WTC11 (cell line): ENCODE measurements at regions not wholly inside any gene's neighbourhood (a gene's known extent, or its start where the extent isn't known, plus 50 kb on each side); places are given as distances from the start of the nearest gene placed in this dataset.

Experiments
- ATAC-seq: fragments of 200-7000 bp; cut with Tn5 transposase; 2 replicates; pipeline ENCODE4 v1.10.0; 2021; ENCODE audit warnings: mild to moderate bottlenecking, moderate library complexity
- CTCF ChIA-PET: fragments of 300-600 bp; sonication (Branson Sonifier 250); formaldehyde crosslinking; loops from one replicate; lab custom pipeline; 2021; ENCODE audit warnings: antibody characterized with exemption; lab: Charles Lee
- POLR2A ChIA-PET: fragments of 350-600 bp; sonication (Branson Sonifier 250); formaldehyde crosslinking; loops from one replicate; lab custom pipeline; 2021; ENCODE audit warnings: antibody characterized with exemption; lab: Charles Lee
- DNase-seq: peaks from one replicate; pipeline ENCODE4 v3.0.0; 2021; ENCODE audit warnings: low spot score
- H3K27ac Mint-ChIP-seq: 2 replicates; pipeline ENCODE4 v1.8.0; 2021; ENCODE audit warnings: mixed read lengths
- H3K27me3 Mint-ChIP-seq: 2 replicates; pipeline ENCODE4 v1.8.0; 2021; ENCODE audit warnings: low read depth, mild to moderate bottlenecking, moderate library complexity, mixed read lengths
- H3K36me3 Mint-ChIP-seq: 2 replicates; pipeline ENCODE4 v1.8.0; 2021; ENCODE audit warnings: mixed read lengths
- H3K4me1 Mint-ChIP-seq: 2 replicates; pipeline ENCODE4 v1.8.0; 2022; ENCODE audit warnings: mixed read lengths
- H3K4me3 Mint-ChIP-seq: 2 replicates; pipeline ENCODE4 v1.8.0; 2021; ENCODE audit warnings: mild to moderate bottlenecking, moderate library complexity, mixed read lengths
- H3K9me3 Mint-ChIP-seq: 2 replicates; pipeline ENCODE4 v1.8.0; 2021; ENCODE audit warnings: mixed read lengths
- ELF4 ChIP-seq: sonication (generic); formaldehyde crosslinking; IDR thresholded peaks from 2 replicates; pipeline ENCODE4 v1.8.1; 2022; ENCODE audit warnings: low read depth, mild to moderate bottlenecking, moderate library complexity, missing genetic modification reagents
- FOXK1 ChIP-seq: sonication (generic); formaldehyde crosslinking; IDR thresholded peaks from 2 replicates; pipeline ENCODE4 v1.8.0; 2022; ENCODE audit warnings: mild to moderate bottlenecking, moderate library complexity, missing genetic modification reagents
- NR2C2 ChIP-seq: sonication (generic); formaldehyde crosslinking; IDR thresholded peaks from 2 replicates; pipeline ENCODE4 v1.8.0; 2022; ENCODE audit warnings: mild to moderate bottlenecking, missing genetic modification reagents
- NR3C1 ChIP-seq: sonication (generic); formaldehyde crosslinking; conservative IDR thresholded peaks from 2 replicates; pipeline ENCODE4 v1.8.1; 2023; ENCODE audit warnings: low read depth, mild to moderate bottlenecking, missing genetic modification reagents
- PRRX2 ChIP-seq: fragments of 250-450 bp; sonication (Bioruptor Pico); IDR thresholded peaks from 2 replicates; pipeline ENCODE4 v1.8.0; 2021; ENCODE audit warnings: mild to moderate bottlenecking
- SMAD3 ChIP-seq: sonication (generic); formaldehyde crosslinking; IDR thresholded peaks from 2 replicates; pipeline ENCODE4 v1.8.0; 2022; ENCODE audit warnings: missing genetic modification reagents, mild to moderate bottlenecking, borderline replicate concordance
- SP1 ChIP-seq: sonication (generic); formaldehyde crosslinking; conservative IDR thresholded peaks from 2 replicates; pipeline ENCODE4 v1.8.1; 2022; ENCODE audit warnings: missing genetic modification reagents
- ZNF138 ChIP-seq: sonication (generic); formaldehyde crosslinking; conservative IDR thresholded peaks from 2 replicates; pipeline ENCODE4 v1.8.1; 2022; ENCODE audit warnings: mild to moderate bottlenecking, moderate library complexity, missing genetic modification reagents
- ZNF416 ChIP-seq: fragments of 250-450 bp; sonication (Bioruptor Pico); IDR thresholded peaks from 2 replicates; pipeline ENCODE4 v1.9.0; 2021; ENCODE audit warnings: mild to moderate bottlenecking, inconsistent platforms
- TF ChIP-seq, protein P1 (sequence below): sonication (generic); formaldehyde crosslinking; IDR thresholded peaks from 2 replicates; pipeline ENCODE4 v1.8.0; 2023; ENCODE audit warnings: missing genetic modification reagents, mild to moderate bottlenecking, borderline replicate concordance
- TF ChIP-seq, protein P2 (sequence below): fragments of 250-450 bp; sonication (Bioruptor Pico); IDR thresholded peaks from 2 replicates; pipeline ENCODE4 v1.9.0; 2021; ENCODE audit warnings: mild to moderate bottlenecking
- TF ChIP-seq, protein P3 (sequence below): sonication (generic); formaldehyde crosslinking; IDR thresholded peaks from 2 replicates; pipeline ENCODE4 v1.8.1; 2023; ENCODE audit warnings: mild to moderate bottlenecking, moderate library complexity, missing genetic modification reagents
- TF ChIP-seq, protein P4 (sequence below): fragments of 250-450 bp; sonication (Bioruptor Pico); conservative IDR thresholded peaks from 2 replicates; pipeline ENCODE4 v1.9.0; 2021; ENCODE audit warnings: mild to moderate bottlenecking
- TF ChIP-seq, protein P5 (sequence below): sonication (generic); formaldehyde crosslinking; IDR thresholded peaks from 2 replicates; pipeline ENCODE4 v1.8.1; 2022; ENCODE audit warnings: missing genetic modification reagents, borderline replicate concordance
- TF ChIP-seq, protein P6 (sequence below): sonication (generic); formaldehyde crosslinking; IDR thresholded peaks from 2 replicates; pipeline ENCODE4 v1.8.1; 2023; ENCODE audit warnings: mild to moderate bottlenecking, missing genetic modification reagents, borderline replicate concordance

DNA sequence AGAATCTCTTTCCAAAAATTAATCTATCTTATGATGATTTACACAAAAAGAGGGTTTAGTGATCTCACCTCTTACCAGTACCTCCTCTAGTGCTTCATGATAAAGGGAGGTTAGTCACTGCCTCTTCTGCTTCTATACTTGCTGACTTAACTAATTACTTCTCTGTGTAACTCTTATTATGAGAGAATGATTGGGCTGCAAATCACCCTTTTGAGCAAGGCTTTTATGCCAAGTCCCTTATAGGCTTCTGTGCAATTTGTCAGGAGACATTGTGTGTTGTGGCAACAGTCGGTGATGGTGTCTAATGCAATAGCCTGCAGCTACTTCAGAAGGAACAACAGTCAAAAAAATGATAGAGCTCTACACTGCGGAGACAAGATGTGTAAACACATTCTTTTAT, 1568.1 kb upstream of the GOT2 start (continued):
- TF ChIP-seq NR3C1 (CRISPR knock-in tag) (no peak), FOXK1 (CRISPR knock-in tag) (no peak), ZNF138 (no peak), NR2C2 (CRISPR knock-in tag) (no peak)
- TF ChIP-seq, protein P1, sequence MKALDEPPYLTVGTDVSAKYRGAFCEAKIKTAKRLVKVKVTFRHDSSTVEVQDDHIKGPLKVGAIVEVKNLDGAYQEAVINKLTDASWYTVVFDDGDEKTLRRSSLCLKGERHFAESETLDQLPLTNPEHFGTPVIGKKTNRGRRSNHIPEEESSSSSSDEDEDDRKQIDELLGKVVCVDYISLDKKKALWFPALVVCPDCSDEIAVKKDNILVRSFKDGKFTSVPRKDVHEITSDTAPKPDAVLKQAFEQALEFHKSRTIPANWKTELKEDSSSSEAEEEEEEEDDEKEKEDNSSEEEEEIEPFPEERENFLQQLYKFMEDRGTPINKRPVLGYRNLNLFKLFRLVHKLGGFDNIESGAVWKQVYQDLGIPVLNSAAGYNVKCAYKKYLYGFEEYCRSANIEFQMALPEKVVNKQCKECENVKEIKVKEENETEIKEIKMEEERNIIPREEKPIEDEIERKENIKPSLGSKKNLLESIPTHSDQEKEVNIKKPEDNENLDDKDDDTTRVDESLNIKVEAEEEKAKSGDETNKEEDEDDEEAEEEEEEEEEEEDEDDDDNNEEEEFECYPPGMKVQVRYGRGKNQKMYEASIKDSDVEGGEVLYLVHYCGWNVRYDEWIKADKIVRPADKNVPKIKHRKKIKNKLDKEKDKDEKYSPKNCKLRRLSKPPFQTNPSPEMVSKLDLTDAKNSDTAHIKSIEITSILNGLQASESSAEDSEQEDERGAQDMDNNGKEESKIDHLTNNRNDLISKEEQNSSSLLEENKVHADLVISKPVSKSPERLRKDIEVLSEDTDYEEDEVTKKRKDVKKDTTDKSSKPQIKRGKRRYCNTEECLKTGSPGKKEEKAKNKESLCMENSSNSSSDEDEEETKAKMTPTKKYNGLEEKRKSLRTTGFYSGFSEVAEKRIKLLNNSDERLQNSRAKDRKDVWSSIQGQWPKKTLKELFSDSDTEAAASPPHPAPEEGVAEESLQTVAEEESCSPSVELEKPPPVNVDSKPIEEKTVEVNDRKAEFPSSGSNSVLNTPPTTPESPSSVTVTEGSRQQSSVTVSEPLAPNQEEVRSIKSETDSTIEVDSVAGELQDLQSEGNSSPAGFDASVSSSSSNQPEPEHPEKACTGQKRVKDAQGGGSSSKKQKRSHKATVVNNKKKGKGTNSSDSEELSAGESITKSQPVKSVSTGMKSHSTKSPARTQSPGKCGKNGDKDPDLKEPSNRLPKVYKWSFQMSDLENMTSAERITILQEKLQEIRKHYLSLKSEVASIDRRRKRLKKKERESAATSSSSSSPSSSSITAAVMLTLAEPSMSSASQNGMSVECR (CRISPR knock-in tag), result no peak
- TF ChIP-seq, protein P2, sequence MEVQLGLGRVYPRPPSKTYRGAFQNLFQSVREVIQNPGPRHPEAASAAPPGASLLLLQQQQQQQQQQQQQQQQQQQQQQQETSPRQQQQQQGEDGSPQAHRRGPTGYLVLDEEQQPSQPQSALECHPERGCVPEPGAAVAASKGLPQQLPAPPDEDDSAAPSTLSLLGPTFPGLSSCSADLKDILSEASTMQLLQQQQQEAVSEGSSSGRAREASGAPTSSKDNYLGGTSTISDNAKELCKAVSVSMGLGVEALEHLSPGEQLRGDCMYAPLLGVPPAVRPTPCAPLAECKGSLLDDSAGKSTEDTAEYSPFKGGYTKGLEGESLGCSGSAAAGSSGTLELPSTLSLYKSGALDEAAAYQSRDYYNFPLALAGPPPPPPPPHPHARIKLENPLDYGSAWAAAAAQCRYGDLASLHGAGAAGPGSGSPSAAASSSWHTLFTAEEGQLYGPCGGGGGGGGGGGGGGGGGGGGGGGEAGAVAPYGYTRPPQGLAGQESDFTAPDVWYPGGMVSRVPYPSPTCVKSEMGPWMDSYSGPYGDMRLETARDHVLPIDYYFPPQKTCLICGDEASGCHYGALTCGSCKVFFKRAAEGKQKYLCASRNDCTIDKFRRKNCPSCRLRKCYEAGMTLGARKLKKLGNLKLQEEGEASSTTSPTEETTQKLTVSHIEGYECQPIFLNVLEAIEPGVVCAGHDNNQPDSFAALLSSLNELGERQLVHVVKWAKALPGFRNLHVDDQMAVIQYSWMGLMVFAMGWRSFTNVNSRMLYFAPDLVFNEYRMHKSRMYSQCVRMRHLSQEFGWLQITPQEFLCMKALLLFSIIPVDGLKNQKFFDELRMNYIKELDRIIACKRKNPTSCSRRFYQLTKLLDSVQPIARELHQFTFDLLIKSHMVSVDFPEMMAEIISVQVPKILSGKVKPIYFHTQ (CRISPR knock-in tag), result no peak
- TF ChIP-seq, protein P3, sequence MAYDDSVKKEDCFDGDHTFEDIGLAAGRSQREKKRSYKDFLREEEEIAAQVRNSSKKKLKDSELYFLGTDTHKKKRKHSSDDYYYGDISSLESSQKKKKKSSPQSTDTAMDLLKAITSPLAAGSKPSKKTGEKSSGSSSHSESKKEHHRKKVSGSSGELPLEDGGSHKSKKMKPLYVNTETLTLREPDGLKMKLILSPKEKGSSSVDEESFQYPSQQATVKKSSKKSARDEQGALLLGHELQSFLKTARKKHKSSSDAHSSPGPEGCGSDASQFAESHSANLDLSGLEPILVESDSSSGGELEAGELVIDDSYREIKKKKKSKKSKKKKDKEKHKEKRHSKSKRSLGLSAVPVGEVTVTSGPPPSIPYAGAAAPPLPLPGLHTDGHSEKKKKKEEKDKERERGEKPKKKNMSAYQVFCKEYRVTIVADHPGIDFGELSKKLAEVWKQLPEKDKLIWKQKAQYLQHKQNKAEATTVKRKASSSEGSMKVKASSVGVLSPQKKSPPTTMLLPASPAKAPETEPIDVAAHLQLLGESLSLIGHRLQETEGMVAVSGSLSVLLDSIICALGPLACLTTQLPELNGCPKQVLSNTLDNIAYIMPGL (CRISPR knock-in tag), result no peak
- TF ChIP-seq, all 79 proteins: peak for 0

DNA sequence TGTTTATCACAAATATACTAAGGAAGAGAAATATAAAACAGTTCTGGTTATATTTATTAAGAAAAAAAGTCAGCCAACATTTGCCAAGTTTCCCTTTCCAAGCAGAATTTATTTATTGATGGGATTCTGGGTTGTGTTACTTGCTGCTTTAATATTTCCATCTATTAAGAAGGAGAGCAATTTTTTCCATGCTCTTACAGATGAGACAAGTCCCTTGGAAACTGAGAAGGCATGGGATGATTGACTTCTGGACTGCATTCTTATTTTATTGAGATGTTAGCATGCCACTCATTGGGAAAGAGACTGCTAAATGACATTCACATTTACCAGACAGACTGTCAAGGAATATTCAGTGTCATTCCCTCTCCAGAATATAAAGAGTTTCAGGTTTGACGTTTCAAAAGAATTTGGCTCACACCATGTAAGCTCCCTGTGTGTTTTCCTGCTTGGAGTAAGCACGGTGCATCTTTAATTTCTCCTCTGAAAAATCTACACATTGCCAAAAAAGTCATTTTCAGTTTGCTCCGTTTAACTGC, 1565.2 kb upstream of the GOT2 start:
- DNase-seq, result no peak
- no peaks in the 10 kb centered on the region for H3K4me1 Mint-ChIP-seq
- H3K27me3 Mint-ChIP-seq, result no peaks in the 10 kb centered on the region
- H3K4me3 Mint-ChIP-seq, result no peak overlapping the region
- H3K27ac Mint-ChIP-seq, result no peak overlapping the region
- no peak for ATAC-seq
- CTCF ChIA-PET, result no interaction called here
- peaks cover 3% of the 10 kb centered on the region; the same call in 1 of the 2 replicates for H3K9me3 Mint-ChIP-seq
- POLR2A ChIA-PET, result no interaction called here
- no peaks in the 10 kb centered on the region for H3K36me3 Mint-ChIP-seq
- TF ChIP-seq FOXK1 (CRISPR knock-in tag) (no peak), ELF4 (no peak), ZNF416 (CRISPR knock-in tag) (no peak), PRRX2 (CRISPR knock-in tag) (no peak), SP1 (no peak), SMAD3 (no peak), ZNF138 (no peak)
- TF ChIP-seq, protein P4, sequence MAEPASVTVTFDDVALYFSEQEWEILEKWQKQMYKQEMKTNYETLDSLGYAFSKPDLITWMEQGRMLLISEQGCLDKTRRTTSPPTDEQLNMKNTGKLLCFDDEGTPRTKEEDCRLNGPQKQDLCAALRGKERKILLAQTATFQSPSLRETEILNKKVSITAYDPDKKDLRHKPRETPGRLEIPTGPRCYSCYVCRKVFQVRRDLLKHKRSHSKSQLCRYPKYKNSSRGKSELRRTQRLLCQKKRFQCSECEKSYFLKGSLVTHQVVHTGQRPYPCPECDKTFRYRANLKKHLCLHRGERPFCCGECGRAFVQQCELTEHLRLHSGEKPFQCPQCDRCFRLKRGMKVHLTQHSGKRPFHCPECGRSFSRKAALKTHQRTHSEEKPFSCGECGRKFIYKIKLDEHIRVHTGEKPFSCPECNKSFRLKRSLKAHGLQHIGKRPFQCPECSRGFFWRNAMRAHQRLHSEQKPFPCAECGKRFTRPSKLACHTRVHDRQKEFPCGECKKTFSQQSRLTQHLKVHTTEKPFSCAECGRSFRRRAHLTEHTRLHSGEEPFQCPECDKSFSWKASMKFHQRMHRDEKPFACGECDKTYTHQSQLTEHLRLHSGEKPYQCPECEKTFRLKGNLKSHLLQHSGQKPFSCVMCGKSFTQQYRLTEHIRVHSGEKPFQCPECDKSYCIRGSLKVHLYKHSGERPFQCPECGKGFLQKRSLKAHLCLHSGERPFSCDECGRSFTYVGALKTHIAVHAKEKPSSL, result no peak
- TF ChIP-seq, protein P5, sequence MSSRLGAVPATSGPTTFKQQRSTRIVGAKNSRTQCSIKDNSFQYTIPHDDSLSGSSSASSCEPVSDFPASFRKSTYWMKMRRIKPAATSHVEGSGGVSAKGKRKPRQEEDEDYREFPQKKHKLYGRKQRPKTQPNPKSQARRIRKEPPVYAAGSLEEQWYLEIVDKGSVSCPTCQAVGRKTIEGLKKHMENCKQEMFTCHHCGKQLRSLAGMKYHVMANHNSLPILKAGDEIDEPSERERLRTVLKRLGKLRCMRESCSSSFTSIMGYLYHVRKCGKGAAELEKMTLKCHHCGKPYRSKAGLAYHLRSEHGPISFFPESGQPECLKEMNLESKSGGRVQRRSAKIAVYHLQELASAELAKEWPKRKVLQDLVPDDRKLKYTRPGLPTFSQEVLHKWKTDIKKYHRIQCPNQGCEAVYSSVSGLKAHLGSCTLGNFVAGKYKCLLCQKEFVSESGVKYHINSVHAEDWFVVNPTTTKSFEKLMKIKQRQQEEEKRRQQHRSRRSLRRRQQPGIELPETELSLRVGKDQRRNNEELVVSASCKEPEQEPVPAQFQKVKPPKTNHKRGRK (CRISPR knock-in tag), result no peak
- TF ChIP-seq, protein P2 (CRISPR knock-in tag), result no peak
- TF ChIP-seq, protein P6, sequence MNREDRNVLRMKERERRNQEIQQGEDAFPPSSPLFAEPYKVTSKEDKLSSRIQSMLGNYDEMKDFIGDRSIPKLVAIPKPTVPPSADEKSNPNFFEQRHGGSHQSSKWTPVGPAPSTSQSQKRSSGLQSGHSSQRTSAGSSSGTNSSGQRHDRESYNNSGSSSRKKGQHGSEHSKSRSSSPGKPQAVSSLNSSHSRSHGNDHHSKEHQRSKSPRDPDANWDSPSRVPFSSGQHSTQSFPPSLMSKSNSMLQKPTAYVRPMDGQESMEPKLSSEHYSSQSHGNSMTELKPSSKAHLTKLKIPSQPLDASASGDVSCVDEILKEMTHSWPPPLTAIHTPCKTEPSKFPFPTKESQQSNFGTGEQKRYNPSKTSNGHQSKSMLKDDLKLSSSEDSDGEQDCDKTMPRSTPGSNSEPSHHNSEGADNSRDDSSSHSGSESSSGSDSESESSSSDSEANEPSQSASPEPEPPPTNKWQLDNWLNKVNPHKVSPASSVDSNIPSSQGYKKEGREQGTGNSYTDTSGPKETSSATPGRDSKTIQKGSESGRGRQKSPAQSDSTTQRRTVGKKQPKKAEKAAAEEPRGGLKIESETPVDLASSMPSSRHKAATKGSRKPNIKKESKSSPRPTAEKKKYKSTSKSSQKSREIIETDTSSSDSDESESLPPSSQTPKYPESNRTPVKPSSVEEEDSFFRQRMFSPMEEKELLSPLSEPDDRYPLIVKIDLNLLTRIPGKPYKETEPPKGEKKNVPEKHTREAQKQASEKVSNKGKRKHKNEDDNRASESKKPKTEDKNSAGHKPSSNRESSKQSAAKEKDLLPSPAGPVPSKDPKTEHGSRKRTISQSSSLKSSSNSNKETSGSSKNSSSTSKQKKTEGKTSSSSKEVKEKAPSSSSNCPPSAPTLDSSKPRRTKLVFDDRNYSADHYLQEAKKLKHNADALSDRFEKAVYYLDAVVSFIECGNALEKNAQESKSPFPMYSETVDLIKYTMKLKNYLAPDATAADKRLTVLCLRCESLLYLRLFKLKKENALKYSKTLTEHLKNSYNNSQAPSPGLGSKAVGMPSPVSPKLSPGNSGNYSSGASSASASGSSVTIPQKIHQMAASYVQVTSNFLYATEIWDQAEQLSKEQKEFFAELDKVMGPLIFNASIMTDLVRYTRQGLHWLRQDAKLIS (CRISPR knock-in tag), result no peak
